NCI-H1105 treated with DMSO at 0.1 percent for 48 hours (cell line): ENCODE measurements at regions not wholly inside any gene's neighbourhood (a gene's known extent, or its start where the extent isn't known, plus 50 kb on each side); places are given as distances from the start of the nearest gene placed in this dataset.
"Not testable (repeated sequence)": the region's sequence is repeated elsewhere in the genome, so short reads cannot be mapped to it uniquely, and the experiment has no call there.

Source experiments
- DNase-seq: peaks from one replicate; lab custom pipeline; 2025; lab: John Stamatoyannopoulos, UW

- no peak for DNase-seq
These were observed 129.3 kb upstream of the LPCAT1 start for GRCh38 chr5:1652873-1653697.

DNA sequence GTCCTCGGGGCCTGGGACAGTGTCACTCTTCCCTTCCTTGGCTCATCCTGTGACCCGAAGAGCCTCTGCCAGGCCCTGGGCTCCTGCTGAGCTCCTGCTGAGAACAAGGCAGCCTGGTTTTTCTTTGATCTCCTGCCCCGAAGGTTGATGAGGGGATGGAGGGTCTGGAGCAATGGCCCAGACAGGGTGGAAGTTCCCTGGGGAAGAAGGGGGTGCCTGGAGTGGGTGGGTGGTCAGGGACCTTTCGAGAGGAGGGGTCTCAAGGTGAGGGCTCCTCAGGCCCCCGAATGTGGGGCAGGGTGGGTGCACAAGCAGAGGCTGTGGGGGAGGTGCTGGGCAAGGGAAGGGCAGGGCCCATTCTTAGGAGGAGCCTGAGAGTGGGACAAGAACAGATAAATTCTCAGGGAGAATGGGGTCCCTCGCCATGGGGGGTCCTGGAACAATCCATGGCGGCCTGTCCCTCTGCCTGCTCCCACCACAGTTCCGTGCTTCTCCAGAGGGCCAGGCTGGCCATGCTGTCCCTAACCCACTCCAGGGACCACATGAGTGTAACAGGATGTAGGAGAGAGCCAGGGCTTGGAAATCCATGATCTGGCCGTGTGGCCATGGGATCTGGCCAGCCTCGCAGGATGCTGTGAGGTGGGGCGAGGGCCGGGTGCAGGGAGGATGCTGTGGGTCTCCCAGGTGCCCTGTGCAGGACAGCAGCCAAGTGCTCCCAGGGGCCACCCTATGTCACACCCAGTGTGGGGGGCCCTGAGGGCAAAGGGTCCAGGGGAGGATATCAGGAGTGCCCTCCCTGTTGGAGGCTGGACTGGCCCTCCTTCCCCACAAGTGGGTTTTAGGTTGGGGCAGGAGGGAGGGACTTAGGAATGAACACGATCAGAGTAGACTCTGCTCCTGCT is 128.5 kb upstream of the LPCAT1 start:
- no peak for DNase-seq

DNA sequence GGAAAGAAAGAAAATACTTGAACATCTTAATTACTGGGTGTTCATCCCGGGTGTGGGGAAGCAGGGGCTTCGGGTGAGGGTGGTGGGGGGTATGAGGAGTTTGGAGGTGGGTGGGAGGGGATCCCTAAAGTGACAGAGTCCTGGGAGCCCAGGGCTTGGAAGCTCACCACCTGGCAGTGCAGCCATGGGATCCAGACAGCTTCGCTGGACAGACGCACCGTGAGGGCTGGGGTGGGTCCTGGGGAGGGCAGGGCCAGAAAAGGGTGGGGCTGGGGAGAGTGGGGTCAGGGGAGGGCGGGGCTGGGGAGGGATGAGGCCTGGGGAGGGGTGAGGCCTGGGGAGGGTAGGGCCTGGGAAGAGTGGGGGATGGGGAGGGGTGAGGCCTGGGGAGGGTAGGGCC is 127.5 kb upstream of the LPCAT1 start:
- DNase-seq = no peak

DNA sequence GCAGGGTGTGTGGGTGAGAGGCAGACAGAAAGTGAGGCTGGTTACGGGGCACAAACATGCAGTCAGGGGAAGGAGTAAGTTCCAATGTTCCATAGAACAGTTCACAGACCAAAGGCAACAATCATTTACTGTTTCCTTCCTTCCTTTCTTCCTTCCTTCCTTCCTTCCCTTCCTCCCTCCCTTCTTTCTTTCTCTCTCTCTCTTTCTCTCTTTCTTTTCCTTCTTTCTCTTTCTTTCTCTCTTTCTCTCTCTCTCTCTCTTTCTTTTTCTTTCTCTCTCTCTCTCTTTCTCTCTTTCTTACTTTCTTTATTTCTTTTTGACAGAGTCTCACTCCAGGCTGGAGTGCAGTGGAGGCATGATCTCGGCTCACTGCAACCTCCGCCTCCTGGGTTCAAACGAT is 125.8 kb upstream of the LPCAT1 start:
- no peak for DNase-seq

DNA sequence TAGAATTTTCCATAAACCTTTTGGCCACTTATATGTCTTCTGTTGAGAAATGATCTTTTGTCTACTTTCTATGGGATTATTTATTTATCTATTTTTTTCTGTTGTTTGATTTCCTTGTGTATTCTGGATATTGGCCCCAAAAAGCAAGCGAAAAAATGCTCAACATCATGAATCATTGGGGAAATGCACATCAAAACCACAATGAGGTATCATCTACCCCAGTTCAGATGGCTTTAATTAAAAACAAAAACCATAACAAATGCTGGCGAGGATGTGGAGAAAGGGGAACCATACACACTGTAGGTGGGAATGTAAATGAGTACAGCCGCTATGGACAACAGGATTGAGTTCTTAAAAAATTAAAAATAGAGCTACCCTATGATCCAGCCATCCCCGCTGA is 125.0 kb upstream of the LPCAT1 start:
- DNase-seq = no peak

DNA sequence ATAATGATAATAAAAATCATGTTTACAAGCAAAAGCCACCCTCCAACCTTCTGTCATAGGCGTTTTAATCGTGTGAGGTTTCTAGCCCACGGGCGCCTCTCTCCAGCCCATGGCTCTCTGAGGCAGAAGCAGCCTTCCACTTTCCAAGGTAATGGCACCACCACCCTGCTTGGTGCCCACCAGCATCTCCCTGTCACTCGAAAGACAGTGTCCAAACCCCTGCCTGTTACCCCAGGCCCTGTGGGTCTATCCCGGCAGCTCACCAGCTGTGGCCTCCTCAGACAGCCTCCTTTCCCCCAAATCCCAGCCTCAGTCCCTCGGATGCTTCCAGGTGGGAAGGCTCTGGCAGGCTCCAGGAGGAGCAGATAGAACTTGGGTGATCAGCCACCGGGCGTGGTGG is 123.8 kb upstream of the LPCAT1 start:
- DNase-seq = no peak

DNA sequence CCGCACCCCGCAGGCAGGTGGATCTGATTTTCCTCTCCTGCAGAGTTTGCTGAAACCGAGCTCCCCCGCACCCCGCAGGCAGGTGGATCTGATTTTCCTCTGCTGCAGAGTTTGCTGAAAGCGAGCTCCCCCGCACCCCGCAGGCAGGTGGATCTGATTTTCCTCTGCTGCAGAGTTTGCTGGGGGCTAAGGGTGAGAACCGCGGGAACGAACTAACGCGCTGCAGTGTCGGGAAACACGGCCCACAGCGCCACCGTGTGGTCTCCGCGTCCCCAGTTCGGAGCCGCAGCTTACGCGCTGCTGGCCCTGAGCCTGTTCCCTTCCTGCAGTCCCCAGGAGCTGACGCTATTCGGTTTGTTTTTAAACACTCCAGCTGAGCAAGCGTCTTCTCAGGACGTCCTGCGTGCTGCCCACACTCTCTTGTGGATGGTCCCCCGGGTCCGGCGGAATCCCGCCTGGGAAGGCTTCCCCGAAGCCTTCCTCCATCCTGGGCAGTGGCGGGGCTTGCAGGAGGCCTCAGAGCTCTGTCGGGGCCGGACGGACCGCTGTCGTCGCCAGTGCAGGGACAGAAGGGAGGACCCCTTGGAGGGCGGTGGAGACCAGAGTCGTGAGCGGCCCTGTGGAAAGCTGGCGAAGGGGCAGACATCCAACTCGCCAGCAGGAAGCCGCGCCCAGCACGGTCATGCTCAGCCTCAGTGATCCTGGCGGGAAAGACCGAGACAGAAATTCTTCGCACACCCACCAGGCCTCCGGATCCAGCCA is 121.2 kb upstream of the LPCAT1 start:
- DNase-seq = peak; percentile 73

DNA sequence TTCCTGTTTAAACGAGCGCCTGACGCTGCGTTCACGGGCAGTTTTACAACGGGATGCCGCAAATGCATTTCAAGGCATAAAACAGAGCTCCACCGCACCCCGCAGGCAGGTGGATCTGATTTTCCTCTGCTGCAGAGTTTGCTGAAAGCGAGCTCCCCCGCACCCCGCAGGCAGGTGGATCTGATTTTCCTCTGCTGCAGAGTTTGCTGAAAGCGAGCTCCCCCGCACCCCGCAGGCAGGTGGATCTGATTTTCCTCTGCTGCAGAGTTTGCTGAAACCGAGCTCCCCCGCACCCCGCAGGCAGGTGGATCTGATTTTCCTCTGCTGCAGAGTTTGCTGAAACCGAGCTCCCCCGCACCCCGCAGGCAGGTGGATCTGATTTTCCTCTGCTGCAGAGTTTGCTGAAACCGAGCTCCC is 120.6 kb upstream of the LPCAT1 start:
- not testable (repeated sequence) for DNase-seq

- DNase-seq = no peak
These were observed 120.1 kb upstream of the LPCAT1 start for GRCh38 chr5:1643651-1644392.

- DNase-seq = no peak
These were observed 118.9 kb upstream of the LPCAT1 start for GRCh38 chr5:1642621-1643061.

- no peak for DNase-seq
These were observed 118.5 kb upstream of the LPCAT1 start for GRCh38 chr5:1642221-1642620.

DNA sequence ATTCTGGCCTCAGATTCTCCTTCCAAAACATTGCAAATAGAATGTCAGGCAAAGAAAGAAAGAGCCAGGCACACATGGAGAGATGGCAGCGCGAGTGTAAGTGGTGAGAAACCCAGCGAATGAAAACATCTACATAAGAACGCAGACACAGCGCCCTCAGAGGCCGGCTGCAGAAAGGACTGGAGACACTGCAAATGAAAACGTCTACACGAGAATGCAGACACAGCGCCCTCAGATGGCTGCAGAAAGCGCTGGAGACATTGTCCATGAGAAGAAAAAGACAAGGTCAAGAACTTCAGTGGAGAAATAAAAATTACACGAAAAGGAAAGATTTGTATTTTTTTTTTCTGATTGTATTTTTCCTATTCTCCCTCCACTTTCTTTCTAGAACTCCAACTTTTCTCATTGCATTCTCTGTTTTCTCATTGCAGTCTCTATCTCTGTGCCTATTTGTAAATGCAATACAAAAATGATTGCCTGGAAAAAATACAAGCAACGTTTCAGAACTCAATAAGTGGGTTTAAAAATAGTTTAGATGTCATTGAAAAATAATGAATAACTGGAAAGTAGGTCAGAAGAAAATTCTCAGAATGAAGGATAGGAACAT is 117.9 kb upstream of the LPCAT1 start:
- DNase-seq = peak; percentile 59

DNA sequence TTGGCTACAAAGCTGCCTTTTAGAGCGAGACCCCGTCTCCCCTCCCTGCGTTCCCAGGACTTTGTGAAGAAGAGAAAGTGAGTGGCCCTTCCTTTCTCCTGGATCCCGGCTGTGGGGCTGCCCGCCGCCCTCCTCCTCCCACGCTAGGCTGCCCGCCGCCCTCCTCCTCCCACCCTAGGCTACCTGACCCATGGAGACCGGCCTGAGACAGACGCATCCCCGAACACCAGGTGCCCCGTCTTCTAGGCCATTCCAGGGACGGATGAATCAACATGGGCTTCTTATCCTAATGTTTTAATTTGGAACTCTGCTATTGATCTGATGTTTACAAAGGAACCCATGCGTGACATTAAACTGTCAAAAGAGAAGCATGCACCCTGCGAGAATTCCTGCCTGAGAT is 117.3 kb upstream of the LPCAT1 start:
- no peak for DNase-seq

DNA sequence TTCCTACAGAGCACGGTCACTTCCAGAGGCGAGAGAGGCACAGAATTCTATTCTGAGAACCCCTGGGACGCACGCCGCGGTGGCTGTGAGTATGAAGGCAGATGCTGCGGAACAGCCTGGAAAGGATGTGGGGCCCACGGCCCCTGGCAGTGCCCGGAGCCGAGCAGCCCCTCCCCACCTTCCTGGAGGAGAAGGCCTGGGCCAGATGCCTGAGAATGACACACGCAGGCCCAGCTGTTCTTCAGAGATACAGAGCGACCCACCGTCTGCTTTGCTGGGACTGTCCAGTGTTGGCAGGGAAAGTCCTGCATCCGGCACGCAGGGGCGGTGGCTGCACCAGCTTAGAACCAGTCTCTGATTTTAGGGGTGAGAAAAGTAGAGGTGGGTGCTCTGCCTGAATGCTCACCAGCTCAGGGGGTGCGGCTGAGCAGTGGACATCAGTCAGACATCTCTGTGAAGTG is 116.7 kb upstream of the LPCAT1 start:
- DNase-seq = no peak

DNA sequence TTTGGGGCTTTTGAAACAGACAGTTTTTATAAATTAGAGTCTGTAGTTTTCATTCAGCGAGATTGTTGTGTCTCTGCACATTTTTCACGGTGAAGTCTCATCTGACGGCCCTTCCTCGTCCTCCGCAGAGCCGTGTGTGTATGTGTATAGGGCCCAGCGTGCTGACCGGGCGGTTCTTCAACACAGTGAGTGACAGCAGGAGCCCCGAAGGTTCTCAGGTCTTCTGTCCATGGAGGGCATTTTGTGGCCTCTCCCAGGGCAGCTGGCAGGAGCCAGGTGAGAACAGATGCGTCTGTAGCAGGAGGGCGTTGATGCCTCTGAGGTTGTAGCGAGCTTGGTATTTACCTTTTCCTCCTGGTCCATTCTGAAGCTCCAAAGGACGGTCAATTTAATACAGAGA is 116.0 kb upstream of the LPCAT1 start:
- no peak for DNase-seq

GRCh38 chr5:1638658-1639400 is 115.1 kb upstream of the LPCAT1 start:
- no peak for DNase-seq

- no peak for DNase-seq
These were observed 114.1 kb upstream of the LPCAT1 start for GRCh38 chr5:1637639-1638481.

GRCh38 chr5:1636981-1637638 is 113.3 kb upstream of the LPCAT1 start:
- no peak for DNase-seq
